ENCODE measurements at regions not wholly inside any gene's neighbourhood (a gene's known extent, or its start where the extent isn't known, plus 50 kb on each side); places are given as distances from the start of the nearest gene placed in this dataset.

GRCh38 chr5:155532621-155533311 is 519.2 kb downstream of the KIF4B start:
- Histone ChIP-seq H2BK20ac (ENCODE audit: low read depth, low read length) (no peak overlapping the region), H3K18ac (ENCODE audit: low read depth, low read length) (no peak overlapping the region), H3K56ac (ENCODE audit: extremely low read depth, insufficient read depth, low read length) (no peak overlapping the region), H2AK5ac (ENCODE audit: low read depth, low read length) (no peak overlapping the region), H3K27me3 (ENCODE audit: control insufficient read depth, insufficient read depth, low read length) (no peaks in the 10 kb centered on the region), H2AFZ (replicated peaks; ENCODE audit: low read length, poor library complexity) (no peak overlapping the region), H3K27ac (ENCODE audit: insufficient read depth, low read length) (no peak overlapping the region), H4K5ac (ENCODE audit: low read depth, low read length) (no peak overlapping the region), H2AK9ac (replicated peaks; ENCODE audit: low read depth, low read length, poor library complexity) (no peak overlapping the region), H3K4ac (ENCODE audit: low read depth, low read length) (no peak overlapping the region), H3K9ac (ENCODE audit: low read depth, low read length) (no peak overlapping the region), H2BK120ac (ENCODE audit: low read depth, low read length) (no peak overlapping the region), H2BK5ac (ENCODE audit: low read depth, low read length, poor library complexity, severe bottlenecking) (no peak overlapping the region), H3K4me1 (ENCODE audit: control insufficient read depth, insufficient read depth, low read length) (no peaks in the 10 kb centered on the region), H4K20me1 (ENCODE audit: insufficient read depth, low read length) (no peaks in the 10 kb centered on the region), H3K9me1 (ENCODE audit: insufficient read depth, low read length) (no peaks in the 10 kb centered on the region), H3K4me3 (ENCODE audit: insufficient read depth, low read depth, low read length) (no peak overlapping the region), H3K4me2 (ENCODE audit: low read depth, low read length) (no peak overlapping the region), H4K8ac (ENCODE audit: low read depth in 2 of 2, low read length in 2 of 2) (no peak overlapping the region), H3K14ac (replicated peaks; ENCODE audit: low read depth, low read length) (no peak overlapping the region), H3K9me3 (ENCODE audit: control insufficient read depth, insufficient read depth, low read length) (peaks cover 4% of the 10 kb centered on the region), H3K79me1 (ENCODE audit: low read depth in 1 of 2, low read length in 2 of 2) (no peaks in the 10 kb centered on the region), H2BK15ac (ENCODE audit: low read depth, low read length) (no peak overlapping the region), H3K23ac (ENCODE audit: low read depth, low read length) (no peak overlapping the region), H3K36me3 (ENCODE audit: control insufficient read depth, insufficient read depth, low read length) (no peaks in the 10 kb centered on the region), H4K91ac (ENCODE audit: insufficient read depth, low read depth, low read length) (no peak overlapping the region)
- intact Hi-C loops (cut with micrococcal nuclease) (no loop called here), in situ Hi-C loops (cut with MboI; ENCODE audit: low sequenced_read_pairs) (no loop called here), dilution Hi-C loops (cut with HindIII; ENCODE audit: low sequenced_read_pairs, unreplicated experiment) (no loop called here)
- no peak for TF ChIP-seq POLR2A (IDR thresholded peaks at IDR 0.05; ENCODE audit: low read depth, low read length)
- no TSS peak for BruUV-seq (replicated peaks)
- no peak for DNase-seq
- POLR2A ChIA-PET (ENCODE audit: unreplicated experiment): no interaction called here
- WGBS, 2 experiments (ENCODE audit: extremely low coverage in 2 of 2, insufficient read length in 1 of 2): 0% methylated on average over 1 of the region's 4 CpGs; no CpG with 5 or more reads in 1 of the 2 experiments
- ATAC-seq (ENCODE audit: low read depth): no peak
- CTCF ChIA-PET: no interaction called here
